ENCODE measurements at regions not wholly inside any gene's neighbourhood (a gene's known extent, or its start where the extent isn't known, plus 50 kb on each side); places are given as distances from the start of the nearest gene placed in this dataset.

- intact Hi-C loops (cut with micrococcal nuclease) = no loop called here
- Mint-ChIP-seq H3K27me3 (ENCODE audit: insufficient read depth) (no peaks in the 10 kb centered on the region), H3K4me1 (ENCODE audit: low read depth) (no peaks in the 10 kb centered on the region)
Measured at GRCh38 chr14:53709381-53709780, 247.2 kb downstream of the BMP4 start.

GRCh38 chr14:53703457-53703856 lies 253.2 kb downstream of the BMP4 start:
- DNase-seq (ENCODE audit: low spot score) = no peak
- peaks cover 5% of the 10 kb centered on the region for H3K9me3 Mint-ChIP-seq
- no peak overlapping the region for H3K4me3 Mint-ChIP-seq
- H3K4me1 Mint-ChIP-seq (ENCODE audit: low read depth) = no peaks in the 10 kb centered on the region
- H3K27me3 Mint-ChIP-seq (ENCODE audit: insufficient read depth) = no peaks in the 10 kb centered on the region
- intact Hi-C loops (cut with micrococcal nuclease) = no loop called here
- H3K27ac Mint-ChIP-seq = no peak overlapping the region
- H3K36me3 Mint-ChIP-seq (ENCODE audit: low read depth) = no peaks in the 10 kb centered on the region

More at GRCh38 chr14:53709381-53709780, 247.2 kb downstream of the BMP4 start:
- Mint-ChIP-seq H3K27ac (no peak overlapping the region), H3K4me3 (no peak overlapping the region), H3K36me3 (ENCODE audit: low read depth) (no peaks in the 10 kb centered on the region), H3K9me3 (peaks cover 5% of the 10 kb centered on the region)
- DNase-seq (ENCODE audit: low spot score) = no peak

- intact Hi-C loops (cut with micrococcal nuclease) = no loop called here
- H3K4me3 Mint-ChIP-seq = no peak overlapping the region
- DNase-seq (ENCODE audit: low spot score) = no peak
- no peak overlapping the region for H3K27ac Mint-ChIP-seq
- no peaks in the 10 kb centered on the region for H3K36me3 Mint-ChIP-seq (ENCODE audit: low read depth)
- no peaks in the 10 kb centered on the region for H3K4me1 Mint-ChIP-seq (ENCODE audit: low read depth)
- H3K27me3 Mint-ChIP-seq (ENCODE audit: insufficient read depth) = no peaks in the 10 kb centered on the region
- H3K9me3 Mint-ChIP-seq = peaks cover 4% of the 10 kb centered on the region
Measured at GRCh38 chr14:53701108-53701875, 255.3 kb downstream of the BMP4 start.

GRCh38 chr14:53696217-53696965 lies 260.2 kb downstream of the BMP4 start:
- intact Hi-C loops (cut with micrococcal nuclease) = no loop called here
- Mint-ChIP-seq H3K27ac (no peak overlapping the region), H3K36me3 (ENCODE audit: low read depth) (no peaks in the 10 kb centered on the region), H3K4me3 (no peak overlapping the region), H3K4me1 (ENCODE audit: low read depth) (no peaks in the 10 kb centered on the region), H3K27me3 (ENCODE audit: insufficient read depth) (no peaks in the 10 kb centered on the region), H3K9me3 (peaks cover 4% of the 10 kb centered on the region)
- DNase-seq (ENCODE audit: low spot score) = no peak

- Mint-ChIP-seq H3K4me1 (ENCODE audit: low read depth) (no peaks in the 10 kb centered on the region), H3K27me3 (ENCODE audit: insufficient read depth) (no peaks in the 10 kb centered on the region), H3K4me3 (no peak overlapping the region), H3K36me3 (ENCODE audit: low read depth) (no peaks in the 10 kb centered on the region), H3K27ac (no peak overlapping the region), H3K9me3 (peaks cover 4% of the 10 kb centered on the region)
- intact Hi-C loops (cut with micrococcal nuclease) = no loop called here
- no peak for DNase-seq (ENCODE audit: low spot score)
Measured at GRCh38 chr14:53695692-53696214, 260.9 kb downstream of the BMP4 start.

GRCh38 chr14:53692885-53693284 lies 263.7 kb downstream of the BMP4 start:
- Mint-ChIP-seq H3K4me3 (no peak overlapping the region), H3K27ac (no peak overlapping the region), H3K9me3 (peaks cover 4% of the 10 kb centered on the region), H3K36me3 (ENCODE audit: low read depth) (no peaks in the 10 kb centered on the region), H3K4me1 (ENCODE audit: low read depth) (no peaks in the 10 kb centered on the region), H3K27me3 (ENCODE audit: insufficient read depth) (no peaks in the 10 kb centered on the region)
- intact Hi-C loops (cut with micrococcal nuclease) = no loop called here
- DNase-seq (ENCODE audit: low spot score) = no peak

GRCh38 chr14:53692451-53692850 lies 264.2 kb downstream of the BMP4 start:
- H3K27ac Mint-ChIP-seq = no peak overlapping the region
- H3K4me3 Mint-ChIP-seq = no peak overlapping the region
- peaks cover 4% of the 10 kb centered on the region for H3K9me3 Mint-ChIP-seq
- H3K4me1 Mint-ChIP-seq (ENCODE audit: low read depth) = no peaks in the 10 kb centered on the region
- no peaks in the 10 kb centered on the region for H3K36me3 Mint-ChIP-seq (ENCODE audit: low read depth)
- intact Hi-C loops (cut with micrococcal nuclease) = no loop called here
- DNase-seq (ENCODE audit: low spot score) = no peak
- no peaks in the 10 kb centered on the region for H3K27me3 Mint-ChIP-seq (ENCODE audit: insufficient read depth)

GRCh38 chr14:53683229-53683628 lies 273.4 kb downstream of the BMP4 start:
- Mint-ChIP-seq H3K27ac (no peak overlapping the region), H3K27me3 (ENCODE audit: insufficient read depth) (no peaks in the 10 kb centered on the region), H3K4me3 (no peak overlapping the region), H3K9me3 (no peaks in the 10 kb centered on the region), H3K4me1 (ENCODE audit: low read depth) (no peaks in the 10 kb centered on the region), H3K36me3 (ENCODE audit: low read depth) (no peaks in the 10 kb centered on the region)
- intact Hi-C loops (cut with micrococcal nuclease) = no loop called here
- no peak for DNase-seq (ENCODE audit: low spot score)

GRCh38 chr14:53672526-53672925 lies 284.1 kb downstream of the BMP4 start:
- H3K36me3 Mint-ChIP-seq (ENCODE audit: low read depth) = no peaks in the 10 kb centered on the region
- no peak for DNase-seq (ENCODE audit: low spot score)
- intact Hi-C loops (cut with micrococcal nuclease) = no loop called here
- no peak overlapping the region for H3K27ac Mint-ChIP-seq
- H3K4me1 Mint-ChIP-seq (ENCODE audit: low read depth) = no peaks in the 10 kb centered on the region
- no peak overlapping the region for H3K4me3 Mint-ChIP-seq
- peaks cover 4% of the 10 kb centered on the region for H3K9me3 Mint-ChIP-seq
- no peaks in the 10 kb centered on the region for H3K27me3 Mint-ChIP-seq (ENCODE audit: insufficient read depth)

- H3K4me3 Mint-ChIP-seq = no peak overlapping the region
- intact Hi-C loops (cut with micrococcal nuclease) = no loop called here
- no peaks in the 10 kb centered on the region for H3K36me3 Mint-ChIP-seq (ENCODE audit: low read depth)
- DNase-seq (ENCODE audit: low spot score) = no peak
- H3K9me3 Mint-ChIP-seq = no peaks in the 10 kb centered on the region
- H3K4me1 Mint-ChIP-seq (ENCODE audit: low read depth) = no peaks in the 10 kb centered on the region
- H3K27me3 Mint-ChIP-seq (ENCODE audit: insufficient read depth) = no peaks in the 10 kb centered on the region
- H3K27ac Mint-ChIP-seq = no peak overlapping the region
Measured at GRCh38 chr14:53670701-53671100, 285.9 kb downstream of the BMP4 start.

GRCh38 chr14:53668897-53669296 lies 287.7 kb downstream of the BMP4 start:
- Mint-ChIP-seq H3K4me1 (ENCODE audit: low read depth) (no peaks in the 10 kb centered on the region), H3K27me3 (ENCODE audit: insufficient read depth) (no peaks in the 10 kb centered on the region), H3K36me3 (ENCODE audit: low read depth) (no peaks in the 10 kb centered on the region), H3K4me3 (no peak overlapping the region), H3K27ac (no peak overlapping the region), H3K9me3 (no peaks in the 10 kb centered on the region)
- intact Hi-C loops (cut with micrococcal nuclease) = no loop called here
- no peak for DNase-seq (ENCODE audit: low spot score)

- H3K36me3 Mint-ChIP-seq (ENCODE audit: low read depth) = no peaks in the 10 kb centered on the region
- H3K9me3 Mint-ChIP-seq = no peaks in the 10 kb centered on the region
- intact Hi-C loops (cut with micrococcal nuclease) = no loop called here
- no peaks in the 10 kb centered on the region for H3K4me1 Mint-ChIP-seq (ENCODE audit: low read depth)
- DNase-seq (ENCODE audit: low spot score) = no peak
- H3K27ac Mint-ChIP-seq = no peak overlapping the region
- no peak overlapping the region for H3K4me3 Mint-ChIP-seq
- no peaks in the 10 kb centered on the region for H3K27me3 Mint-ChIP-seq (ENCODE audit: insufficient read depth)
Measured at GRCh38 chr14:53663709-53664108, 292.9 kb downstream of the BMP4 start.

- Mint-ChIP-seq H3K27ac (no peak overlapping the region), H3K4me3 (no peak overlapping the region), H3K4me1 (ENCODE audit: low read depth) (no peaks in the 10 kb centered on the region), H3K27me3 (ENCODE audit: insufficient read depth) (peaks cover 6% of the 10 kb centered on the region), H3K9me3 (no peaks in the 10 kb centered on the region), H3K36me3 (ENCODE audit: low read depth) (no peaks in the 10 kb centered on the region)
- intact Hi-C loops (cut with micrococcal nuclease) = no loop called here
- DNase-seq (ENCODE audit: low spot score) = no peak
Measured at GRCh38 chr14:53655080-53655785, 301.4 kb downstream of the BMP4 start.

Data from activated T-helper 1 cell treated with anti-CD3 and anti-CD28 coated beads, Interleukin-12 subunit alpha, Interleukin-12 subunit beta, Interleukin-2, Interleukin-4 antibody, amounts not matched to agents 30 ng/mL and 10 ng/mL and 1 ng/mL, durations not matched to agents 14 hours and 24 hours and 36 hours (primary cell).